HepG2 (cell line): ENCODE measurements at regions not wholly inside any gene's neighbourhood (a gene's known extent, or its start where the extent isn't known, plus 50 kb on each side); places are given as distances from the start of the nearest gene placed in this dataset.

Source experiments
- CEBPG ChIP-seq: IDR thresholded peaks from 2 replicates; pipeline ENCODE4 v1.6.1; 2016
- FOXA1 ChIP-seq, 2 experiments: fragments of 450-650 bp in 1 of 2; sonication (generic) in 1 of 2; formaldehyde crosslinking in 1 of 2; IDR thresholded peaks; 2 replicates each; pipeline versions ENCODE4 v1.4.0 to v1.6.1; 2016 to 2020; ENCODE audit warnings: missing genetic modification reagents in 1 of 2
- HDAC2 ChIP-seq: sonication (generic); formaldehyde crosslinking; IDR thresholded peaks from 2 replicates; pipeline ENCODE4 v1.4.0; 2020; ENCODE audit warnings: missing genetic modification reagents
- RBAK ChIP-seq: sonication (generic); formaldehyde crosslinking; IDR thresholded peaks from 2 replicates; pipeline ENCODE4 v1.5.1; 2020; ENCODE audit warnings: mild to moderate bottlenecking, missing genetic modification reagents
- RELA ChIP-seq: sonication (generic); formaldehyde crosslinking; IDR thresholded peaks from 2 replicates; pipeline ENCODE4 v1.4.0; 2020; ENCODE audit warnings: missing genetic modification reagents
- ZMYM3 ChIP-seq: sonication (generic); formaldehyde crosslinking; IDR thresholded peaks from 2 replicates; pipeline ENCODE4 v1.5.1; 2020; ENCODE audit warnings: mild to moderate bottlenecking, missing genetic modification reagents
- ZNF101 ChIP-seq: sonication (generic); formaldehyde crosslinking; IDR thresholded peaks from 2 replicates; pipeline ENCODE4 v1.4.0; 2020; ENCODE audit warnings: mild to moderate bottlenecking, low read depth, missing genetic modification reagents, borderline replicate concordance
- ZNF124 ChIP-seq: sonication (generic); formaldehyde crosslinking; IDR thresholded peaks from 2 replicates; pipeline ENCODE4 v1.4.0; 2020; ENCODE audit warnings: missing genetic modification reagents
- ZNF225 ChIP-seq: sonication (generic); formaldehyde crosslinking; IDR thresholded peaks from 2 replicates; pipeline ENCODE4 v1.4.0; 2020; ENCODE audit warnings: mild to moderate bottlenecking, missing genetic modification reagents
- ZNF232 ChIP-seq: sonication (generic); formaldehyde crosslinking; IDR thresholded peaks from 2 replicates; pipeline ENCODE4 v1.4.0; 2020; ENCODE audit warnings: missing genetic modification reagents, borderline replicate concordance
- ZNF292 ChIP-seq: sonication (generic); formaldehyde crosslinking; IDR thresholded peaks from 2 replicates; pipeline ENCODE4 v1.8.1; 2022; ENCODE audit warnings: mild to moderate bottlenecking, low read depth, missing genetic modification reagents, borderline replicate concordance
- ZNF737 ChIP-seq: sonication (generic); formaldehyde crosslinking; IDR thresholded peaks from 2 replicates; pipeline ENCODE4 v1.5.0; 2020; ENCODE audit warnings: missing genetic modification reagents, mild to moderate bottlenecking, borderline replicate concordance
- ZSCAN25 ChIP-seq: sonication (generic); formaldehyde crosslinking; IDR thresholded peaks from 2 replicates; pipeline ENCODE4 v1.8.0; 2022; ENCODE audit warnings: mild to moderate bottlenecking, missing genetic modification reagents
- TF ChIP-seq, protein P1 (sequence below): sonication (generic); formaldehyde crosslinking; conservative IDR thresholded peaks from 2 replicates; pipeline ENCODE4 v1.4.0; 2020; ENCODE audit warnings: missing genetic modification reagents
- TF ChIP-seq, protein P2 (sequence below): IDR thresholded peaks from 2 replicates; pipeline ENCODE4 v1.4.0; 2020; ENCODE audit warnings: mild to moderate bottlenecking, missing genetic modification reagents
- TF ChIP-seq, protein P3 (sequence below): sonication (generic); formaldehyde crosslinking; IDR thresholded peaks from 2 replicates; pipeline ENCODE4 v1.8.1; 2023; ENCODE audit warnings: missing genetic modification reagents, inconsistent platforms, borderline replicate concordance
- TF ChIP-seq, protein P4 (sequence below): IDR thresholded peaks from 2 replicates; pipeline ENCODE4 v1.6.1; 2016; ENCODE audit warnings: mild to moderate bottlenecking
- TF ChIP-seq, protein P5 (sequence below): sonication (generic); formaldehyde crosslinking; IDR thresholded peaks from 2 replicates; pipeline ENCODE4 v1.4.0; 2020; ENCODE audit warnings: missing genetic modification reagents

DNA sequence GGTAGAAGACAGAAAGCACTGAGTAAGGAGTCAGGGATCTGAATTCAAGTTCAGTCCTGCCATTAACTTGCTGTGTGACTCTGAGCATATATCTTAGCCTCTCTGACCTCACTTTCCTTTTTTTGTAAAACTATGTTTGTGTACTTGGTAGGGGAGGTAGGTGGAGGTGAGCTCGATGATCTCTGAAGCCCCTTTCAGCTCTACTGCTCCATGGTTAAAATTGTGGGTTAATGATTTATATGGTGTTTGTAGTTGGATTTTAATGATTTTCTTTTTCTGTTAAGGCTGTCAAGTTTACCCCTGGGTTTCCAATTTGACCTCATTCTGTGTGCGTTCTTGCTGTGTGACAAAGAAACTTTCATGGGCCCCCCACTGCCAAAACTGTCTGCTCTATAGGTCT is 124.1 kb downstream of the CD164 start (continued):
- TF ChIP-seq, protein P1, sequence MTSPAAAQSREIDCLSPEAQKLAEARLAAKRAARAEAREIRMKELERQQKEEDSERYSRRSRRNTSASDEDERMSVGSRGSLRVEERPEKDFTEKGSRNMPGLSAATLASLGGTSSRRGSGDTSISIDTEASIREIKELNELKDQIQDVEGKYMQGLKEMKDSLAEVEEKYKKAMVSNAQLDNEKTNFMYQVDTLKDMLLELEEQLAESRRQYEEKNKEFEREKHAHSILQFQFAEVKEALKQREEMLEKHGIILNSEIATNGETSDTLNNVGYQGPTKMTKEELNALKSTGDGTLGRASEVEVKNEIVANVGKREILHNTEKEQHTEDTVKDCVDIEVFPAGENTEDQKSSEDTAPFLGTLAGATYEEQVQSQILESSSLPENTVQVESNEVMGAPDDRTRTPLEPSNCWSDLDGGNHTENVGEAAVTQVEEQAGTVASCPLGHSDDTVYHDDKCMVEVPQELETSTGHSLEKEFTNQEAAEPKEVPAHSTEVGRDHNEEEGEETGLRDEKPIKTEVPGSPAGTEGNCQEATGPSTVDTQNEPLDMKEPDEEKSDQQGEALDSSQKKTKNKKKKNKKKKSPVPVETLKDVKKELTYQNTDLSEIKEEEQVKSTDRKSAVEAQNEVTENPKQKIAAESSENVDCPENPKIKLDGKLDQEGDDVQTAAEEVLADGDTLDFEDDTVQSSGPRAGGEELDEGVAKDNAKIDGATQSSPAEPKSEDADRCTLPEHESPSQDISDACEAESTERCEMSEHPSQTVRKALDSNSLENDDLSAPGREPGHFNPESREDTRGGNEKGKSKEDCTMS = no peak
- no peak for TF ChIP-seq ZNF101 (CRISPR knock-in tag)
- TF ChIP-seq, protein P2, sequence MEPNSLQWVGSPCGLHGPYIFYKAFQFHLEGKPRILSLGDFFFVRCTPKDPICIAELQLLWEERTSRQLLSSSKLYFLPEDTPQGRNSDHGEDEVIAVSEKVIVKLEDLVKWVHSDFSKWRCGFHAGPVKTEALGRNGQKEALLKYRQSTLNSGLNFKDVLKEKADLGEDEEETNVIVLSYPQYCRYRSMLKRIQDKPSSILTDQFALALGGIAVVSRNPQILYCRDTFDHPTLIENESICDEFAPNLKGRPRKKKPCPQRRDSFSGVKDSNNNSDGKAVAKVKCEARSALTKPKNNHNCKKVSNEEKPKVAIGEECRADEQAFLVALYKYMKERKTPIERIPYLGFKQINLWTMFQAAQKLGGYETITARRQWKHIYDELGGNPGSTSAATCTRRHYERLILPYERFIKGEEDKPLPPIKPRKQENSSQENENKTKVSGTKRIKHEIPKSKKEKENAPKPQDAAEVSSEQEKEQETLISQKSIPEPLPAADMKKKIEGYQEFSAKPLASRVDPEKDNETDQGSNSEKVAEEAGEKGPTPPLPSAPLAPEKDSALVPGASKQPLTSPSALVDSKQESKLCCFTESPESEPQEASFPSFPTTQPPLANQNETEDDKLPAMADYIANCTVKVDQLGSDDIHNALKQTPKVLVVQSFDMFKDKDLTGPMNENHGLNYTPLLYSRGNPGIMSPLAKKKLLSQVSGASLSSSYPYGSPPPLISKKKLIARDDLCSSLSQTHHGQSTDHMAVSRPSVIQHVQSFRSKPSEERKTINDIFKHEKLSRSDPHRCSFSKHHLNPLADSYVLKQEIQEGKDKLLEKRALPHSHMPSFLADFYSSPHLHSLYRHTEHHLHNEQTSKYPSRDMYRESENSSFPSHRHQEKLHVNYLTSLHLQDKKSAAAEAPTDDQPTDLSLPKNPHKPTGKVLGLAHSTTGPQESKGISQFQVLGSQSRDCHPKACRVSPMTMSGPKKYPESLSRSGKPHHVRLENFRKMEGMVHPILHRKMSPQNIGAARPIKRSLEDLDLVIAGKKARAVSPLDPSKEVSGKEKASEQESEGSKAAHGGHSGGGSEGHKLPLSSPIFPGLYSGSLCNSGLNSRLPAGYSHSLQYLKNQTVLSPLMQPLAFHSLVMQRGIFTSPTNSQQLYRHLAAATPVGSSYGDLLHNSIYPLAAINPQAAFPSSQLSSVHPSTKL = 0 out of 2 replicates have a peak, but pooled peaks have one; percentile 12
- peak; percentile 99 for TF ChIP-seq ZMYM3 (CRISPR knock-in tag)
- no peak for TF ChIP-seq ZNF232
- peak; percentile 50; the same call in 1 of the 2 replicates for TF ChIP-seq HDAC2
- no peak for TF ChIP-seq CEBPG (CRISPR knock-in tag)
- peak; percentile 71; the same call in 1 of the 2 replicates for TF ChIP-seq RBAK (CRISPR knock-in tag)
- TF ChIP-seq ZSCAN25 = peak; percentile 88
- TF ChIP-seq, protein P3, sequence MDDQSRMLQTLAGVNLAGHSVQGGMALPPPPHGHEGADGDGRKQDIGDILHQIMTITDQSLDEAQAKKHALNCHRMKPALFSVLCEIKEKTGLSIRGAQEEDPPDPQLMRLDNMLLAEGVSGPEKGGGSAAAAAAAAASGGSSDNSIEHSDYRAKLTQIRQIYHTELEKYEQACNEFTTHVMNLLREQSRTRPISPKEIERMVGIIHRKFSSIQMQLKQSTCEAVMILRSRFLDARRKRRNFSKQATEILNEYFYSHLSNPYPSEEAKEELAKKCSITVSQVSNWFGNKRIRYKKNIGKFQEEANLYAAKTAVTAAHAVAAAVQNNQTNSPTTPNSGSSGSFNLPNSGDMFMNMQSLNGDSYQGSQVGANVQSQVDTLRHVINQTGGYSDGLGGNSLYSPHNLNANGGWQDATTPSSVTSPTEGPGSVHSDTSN (CRISPR knock-in tag) = no peak
- TF ChIP-seq ZNF124 (CRISPR knock-in tag) = no peak
- TF ChIP-seq, protein P4, sequence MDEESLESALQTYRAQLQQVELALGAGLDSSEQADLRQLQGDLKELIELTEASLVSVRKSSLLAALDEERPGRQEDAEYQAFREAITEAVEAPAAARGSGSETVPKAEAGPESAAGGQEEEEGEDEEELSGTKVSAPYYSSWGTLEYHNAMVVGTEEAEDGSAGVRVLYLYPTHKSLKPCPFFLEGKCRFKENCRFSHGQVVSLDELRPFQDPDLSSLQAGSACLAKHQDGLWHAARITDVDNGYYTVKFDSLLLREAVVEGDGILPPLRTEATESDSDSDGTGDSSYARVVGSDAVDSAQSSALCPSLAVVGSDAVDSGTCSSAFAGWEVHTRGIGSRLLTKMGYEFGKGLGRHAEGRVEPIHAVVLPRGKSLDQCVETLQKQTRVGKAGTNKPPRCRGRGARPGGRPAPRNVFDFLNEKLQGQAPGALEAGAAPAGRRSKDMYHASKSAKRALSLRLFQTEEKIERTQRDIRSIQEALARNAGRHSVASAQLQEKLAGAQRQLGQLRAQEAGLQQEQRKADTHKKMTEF (CRISPR knock-in tag) = 0 out of 2 replicates have a peak, but pooled peaks have one; percentile 22
- TF ChIP-seq FOXA1 (IDR thresholded peaks at IDR 0.05) = no peak
- TF ChIP-seq FOXA1 (CRISPR knock-in tag; IDR thresholded peaks at IDR 0.05) = no peak
- 0 out of 2 replicates have a peak, but pooled peaks have one; percentile 30 for TF ChIP-seq ZNF292 (CRISPR knock-in tag)
- TF ChIP-seq ZNF737 (CRISPR knock-in tag) = no peak
- no peak for TF ChIP-seq RELA (CRISPR knock-in tag)
- no peak for TF ChIP-seq ZNF225 (CRISPR knock-in tag)
- TF ChIP-seq, protein P5, sequence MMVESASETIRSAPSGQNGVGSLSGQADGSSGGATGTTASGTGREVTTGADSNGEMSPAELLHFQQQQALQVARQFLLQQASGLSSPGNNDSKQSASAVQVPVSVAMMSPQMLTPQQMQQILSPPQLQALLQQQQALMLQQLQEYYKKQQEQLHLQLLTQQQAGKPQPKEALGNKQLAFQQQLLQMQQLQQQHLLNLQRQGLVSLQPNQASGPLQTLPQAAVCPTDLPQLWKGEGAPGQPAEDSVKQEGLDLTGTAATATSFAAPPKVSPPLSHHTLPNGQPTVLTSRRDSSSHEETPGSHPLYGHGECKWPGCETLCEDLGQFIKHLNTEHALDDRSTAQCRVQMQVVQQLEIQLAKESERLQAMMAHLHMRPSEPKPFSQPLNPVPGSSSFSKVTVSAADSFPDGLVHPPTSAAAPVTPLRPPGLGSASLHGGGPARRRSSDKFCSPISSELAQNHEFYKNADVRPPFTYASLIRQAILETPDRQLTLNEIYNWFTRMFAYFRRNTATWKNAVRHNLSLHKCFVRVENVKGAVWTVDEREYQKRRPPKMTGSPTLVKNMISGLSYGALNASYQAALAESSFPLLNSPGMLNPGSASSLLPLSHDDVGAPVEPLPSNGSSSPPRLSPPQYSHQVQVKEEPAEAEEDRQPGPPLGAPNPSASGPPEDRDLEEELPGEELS (CRISPR knock-in tag) = 0 out of 2 replicates have a peak, but pooled peaks have one; percentile 18
